Esophagus muscularis mucosa (tissue), 4 donors: ENCODE measurements at regions not wholly inside any gene's neighbourhood (a gene's known extent, or its start where the extent isn't known, plus 50 kb on each side); places are given as distances from the start of the nearest gene placed in this dataset.

Source experiments
- DNase-seq: peaks from one replicate; pipeline ENCODE4 v3.0.0-alpha.2; 2017; ENCODE audit errors: extremely low spot score
- H3K27ac ChIP-seq, 4 donors: fragments of 200-600 bp; sonication (generic); replicated peaks in 1 of 4; 1 replicate in 3 of 4; 2 replicates in 1 of 4; pipeline ENCODE4 v1.5.1; 2016 to 2019; ENCODE audit warnings: mild to moderate bottlenecking in 1 of 4
- H3K27me3 ChIP-seq, 4 donors: fragments of 200-600 bp; sonication (generic); one replicate each; pipeline versions ENCODE4 v1.5.1 to v1.6.0; 2016 to 2019
- H3K36me3 ChIP-seq, 4 donors: fragments of 200-600 bp; sonication (generic); one replicate each; pipeline ENCODE4 v1.5.1; 2016 to 2019
- H3K4me1 ChIP-seq, 4 donors: fragments of 200-600 bp; sonication (generic); one replicate each; pipeline ENCODE4 v1.5.1; 2016 to 2019
- H3K4me3 ChIP-seq, 4 donors: fragments of 200-600 bp; sonication (generic); 1 replicate in 2 of 4; 2 replicates in 2 of 4; pipeline ENCODE4 v1.5.1; 2016 to 2019; ENCODE audit warnings: mild to moderate bottlenecking in 4 of 4, moderate library complexity in 1 of 4
- H3K9me3 ChIP-seq, 4 donors: fragments of 200-600 bp; sonication (generic); 1 replicate in 3 of 4; 2 replicates in 1 of 4; pipeline ENCODE4 v1.5.1; 2016 to 2019
- CTCF ChIP-seq, 3 experiments: fragments of 200-600 bp in 2 of 3; fragments of 450-650 bp in 1 of 3; sonication (generic) in 2 of 3; IDR thresholded peaks; one replicate each; pipeline ENCODE4 v1.5.1; 2017 to 2019; ENCODE audit warnings: antibody characterized with exemption in 3 of 3, mild to moderate bottlenecking in 2 of 3, moderate library complexity in 1 of 3
- EP300 ChIP-seq: sonication (generic); formaldehyde crosslinking; IDR thresholded peaks from one replicate; pipeline ENCODE4 v1.6.1; 2017; ENCODE audit warnings: antibody characterized with exemption
- POLR2A ChIP-seq: fragments of 450-650 bp; IDR thresholded peaks from one replicate; pipeline ENCODE4 v1.6.1; 2017; ENCODE audit warnings: antibody characterized with exemption, moderate library complexity, mild to moderate bottlenecking, low read depth
- POLR2AphosphoS5 ChIP-seq, 2 donors: sonication (generic); formaldehyde crosslinking; IDR thresholded peaks; one replicate each; pipeline ENCODE4 v1.6.1; 2017; ENCODE audit warnings: antibody characterized with exemption in 2 of 2
- WGBS: methylation state at CpG from one replicate; pipeline ENCODE4 v1.1.5; 2018; 5-methylcytosine and 5-hydroxymethylcytosine counted together
- intact Hi-C: fragments of 100-400 bp; cut with DNase I; formaldehyde crosslinking; loops from one replicate; pipeline ENCODE4 v1.15.1; 2023

GRCh38 chr10:78471326-78471722, 437.7 kb downstream of the RPS24 start:
- Histone ChIP-seq H3K27me3 (no peaks in the 10 kb centered on the region), H3K36me3 (no peaks in the 10 kb centered on the region), H3K27ac (peak overlapping the region in 3 of 4 donors; percentile 49 to 73 (median 61)), H3K4me3 (no peak overlapping the region), H3K4me1 (peaks cover 0 to 37% (median 32%) of the 10 kb centered on the region in 4 donors), H3K9me3 (no peaks in the 10 kb centered on the region)
- 83% methylated on average over 8 of the region's 8 CpGs for WGBS
- intact Hi-C loops, result no loop called here
- DNase-seq, result no peak
- TF ChIP-seq EP300, result no peak
- no peak for TF ChIP-seq POLR2A
- TF ChIP-seq POLR2AphosphoS5 (IDR thresholded peaks at IDR 0.05), result no peak
- peak in 1 of 3 experiments; percentile 7 for TF ChIP-seq CTCF (IDR thresholded peaks at IDR 0.05)

- peak; percentile 90 for DNase-seq
- peak overlapping the region; percentile 49 to 73 (median 58) for H3K27ac ChIP-seq
- H3K9me3 ChIP-seq, result no peaks in the 10 kb centered on the region
- WGBS, result 67% methylated on average over 11 of the region's 11 CpGs
- no peak for TF ChIP-seq EP300
- TF ChIP-seq POLR2AphosphoS5 (IDR thresholded peaks at IDR 0.05), result peak in 1 of 2 donors; percentile 21
- TF ChIP-seq POLR2A, result no peak
- intact Hi-C loops, result no loop called here
- H3K4me1 ChIP-seq, result peaks cover 0 to 37% (median 32%) of the 10 kb centered on the region in 4 donors
- H3K4me3 ChIP-seq, result no peak overlapping the region
- H3K36me3 ChIP-seq, result no peaks in the 10 kb centered on the region
- H3K27me3 ChIP-seq, result no peaks in the 10 kb centered on the region
These were observed 438.3 kb downstream of the RPS24 start for GRCh38 chr10:78471723-78472550.

- Histone ChIP-seq H3K4me3 (no peak overlapping the region), H3K36me3 (no peaks in the 10 kb centered on the region), H3K9me3 (no peaks in the 10 kb centered on the region), H3K4me1 (peaks cover 0 to 37% (median 32%) of the 10 kb centered on the region in 4 donors), H3K27me3 (no peaks in the 10 kb centered on the region), H3K27ac (peak overlapping the region; percentile 49 to 73 (median 58))
- TF ChIP-seq CTCF (IDR thresholded peaks at IDR 0.05) (no peak), EP300 (no peak), POLR2A (no peak), POLR2AphosphoS5 (IDR thresholded peaks at IDR 0.05) (no peak)
- 65% methylated on average over 7 of the region's 7 CpGs for WGBS
- intact Hi-C loops, result no loop called here
- peak; percentile 75 for DNase-seq
These were observed 438.9 kb downstream of the RPS24 start for GRCh38 chr10:78472551-78472890.

- H3K27me3 ChIP-seq, result no peaks in the 10 kb centered on the region
- intact Hi-C loops, result no loop called here
- H3K27ac ChIP-seq, result no peak overlapping the region
- H3K4me3 ChIP-seq, result no peak overlapping the region
- peaks cover 0 to 37% (median 32%) of the 10 kb centered on the region in 4 donors for H3K4me1 ChIP-seq
- H3K36me3 ChIP-seq, result no peaks in the 10 kb centered on the region
- 83% methylated on average over 7 of the region's 7 CpGs for WGBS
- H3K9me3 ChIP-seq, result no peaks in the 10 kb centered on the region
- DNase-seq, result peak; percentile 86
- TF ChIP-seq POLR2A, result no peak
- no peak for TF ChIP-seq EP300
- no peak for TF ChIP-seq POLR2AphosphoS5 (IDR thresholded peaks at IDR 0.05)
- TF ChIP-seq CTCF (IDR thresholded peaks at IDR 0.05), result no peak
These were observed 439.3 kb downstream of the RPS24 start for GRCh38 chr10:78473006-78473405.

GRCh38 chr10:78474743-78475142, 441.1 kb downstream of the RPS24 start:
- intact Hi-C loops, result no loop called here
- H3K4me3 ChIP-seq, result no peak overlapping the region
- H3K9me3 ChIP-seq, result no peaks in the 10 kb centered on the region
- no peaks in the 10 kb centered on the region for H3K36me3 ChIP-seq
- no peak for TF ChIP-seq EP300
- TF ChIP-seq CTCF (IDR thresholded peaks at IDR 0.05), result no peak
- no peak for TF ChIP-seq POLR2A
- TF ChIP-seq POLR2AphosphoS5 (IDR thresholded peaks at IDR 0.05), result no peak
- H3K4me1 ChIP-seq, result peaks cover 0 to 35% (median 31%) of the 10 kb centered on the region in 4 donors
- peak; percentile 82 for DNase-seq
- no peak overlapping the region for H3K27ac ChIP-seq
- no peaks in the 10 kb centered on the region for H3K27me3 ChIP-seq
- WGBS, result 91% methylated on average over 3 of the region's 3 CpGs
